ENCODE measurements at regions not wholly inside any gene's neighbourhood (a gene's known extent, or its start where the extent isn't known, plus 50 kb on each side); places are given as distances from the start of the nearest gene placed in this dataset.

- DNase-seq (ENCODE audit: extremely low read depth, low read depth): no peak
- no peak for TF ChIP-seq CTCF (IDR thresholded peaks at IDR 0.05; ENCODE audit: low read depth, low read length)
Observed at GRCh38 chr16:54822892-54823291, 107.8 kb upstream of the IRX5 start.

- TF ChIP-seq CTCF (IDR thresholded peaks at IDR 0.05; ENCODE audit: low read depth, low read length): no peak
- no peak for DNase-seq (ENCODE audit: extremely low read depth, low read depth)
Observed at GRCh38 chr16:54822492-54822891, 108.2 kb upstream of the IRX5 start.

- no peak for DNase-seq (ENCODE audit: extremely low read depth, low read depth)
- no peak for TF ChIP-seq CTCF (IDR thresholded peaks at IDR 0.05; ENCODE audit: low read depth, low read length)
Observed at GRCh38 chr16:54821731-54822130, 108.9 kb upstream of the IRX5 start.

GRCh38 chr16:54817940-54818574 lies 112.6 kb upstream of the IRX5 start:
- no peak for DNase-seq (ENCODE audit: extremely low read depth, low read depth)
- TF ChIP-seq CTCF (IDR thresholded peaks at IDR 0.05; ENCODE audit: low read depth, low read length): no peak

- no peak for DNase-seq (ENCODE audit: extremely low read depth, low read depth)
- TF ChIP-seq CTCF (IDR thresholded peaks at IDR 0.05; ENCODE audit: low read depth, low read length): peak; percentile 17
Observed at GRCh38 chr16:54817432-54817831, 113.2 kb upstream of the IRX5 start.

GRCh38 chr16:54816471-54816870 lies 114.2 kb upstream of the IRX5 start:
- no peak for TF ChIP-seq CTCF (IDR thresholded peaks at IDR 0.05; ENCODE audit: low read depth, low read length)
- no peak for DNase-seq (ENCODE audit: extremely low read depth, low read depth)

GRCh38 chr16:54815177-54815576 lies 115.5 kb upstream of the IRX5 start:
- TF ChIP-seq CTCF (IDR thresholded peaks at IDR 0.05; ENCODE audit: low read depth, low read length): no peak
- DNase-seq (ENCODE audit: extremely low read depth, low read depth): no peak
